Ascending aorta (tissue), 2 donors: ENCODE measurements at regions not wholly inside any gene's neighbourhood (a gene's known extent, or its start where the extent isn't known, plus 50 kb on each side); places are given as distances from the start of the nearest gene placed in this dataset.
"Not testable (repeated sequence)": the region's sequence is repeated elsewhere in the genome, so short reads cannot be mapped to it uniquely, and the experiment has no call there.

Experiments used
- DNase-seq, 2 donors: peaks; one replicate each; pipeline ENCODE4 v3.0.0-alpha.2; 2019; ENCODE audit warnings: low spot score in 2 of 2
- H3K27ac ChIP-seq, 2 donors: fragments of 200-600 bp; sonication (generic); one replicate each; pipeline ENCODE4 v1.5.1; 2016 to 2017; ENCODE audit warnings: mild to moderate bottlenecking in 1 of 2
- H3K27me3 ChIP-seq: fragments of 200-600 bp; sonication (generic); one replicate; pipeline ENCODE4 v1.5.1; 2017
- H3K36me3 ChIP-seq, 2 donors: fragments of 200-600 bp; sonication (generic); one replicate each; pipeline ENCODE4 v1.5.1; 2016
- H3K4me1 ChIP-seq, 2 donors: fragments of 200-600 bp; sonication (generic); one replicate each; pipeline ENCODE4 v1.5.1; 2016 to 2017; ENCODE audit warnings: mild to moderate bottlenecking in 1 of 2
- H3K4me3 ChIP-seq, 2 donors: fragments of 200-600 bp; sonication (generic); one replicate each; pipeline ENCODE4 v1.5.1; 2016 to 2017; ENCODE audit warnings: mild to moderate bottlenecking in 1 of 2
- H3K9me3 ChIP-seq, 2 donors: fragments of 200-600 bp; sonication (generic); one replicate each; pipeline ENCODE4 v1.5.1; 2016
- CTCF ChIP-seq, 3 experiments: fragments of 200-600 bp in 2 of 3; fragments of 450-650 bp in 1 of 3; sonication (generic) in 2 of 3; IDR thresholded peaks; one replicate each; pipeline ENCODE4 v1.5.1; 2016 to 2019; ENCODE audit warnings: antibody characterized with exemption in 3 of 3, mild to moderate bottlenecking in 1 of 3, moderate library complexity in 1 of 3
- intact Hi-C: fragments of 100-400 bp; cut with DNase I; formaldehyde crosslinking; loops from one replicate; pipeline ENCODE4 v1.15.1; 2023

DNA sequence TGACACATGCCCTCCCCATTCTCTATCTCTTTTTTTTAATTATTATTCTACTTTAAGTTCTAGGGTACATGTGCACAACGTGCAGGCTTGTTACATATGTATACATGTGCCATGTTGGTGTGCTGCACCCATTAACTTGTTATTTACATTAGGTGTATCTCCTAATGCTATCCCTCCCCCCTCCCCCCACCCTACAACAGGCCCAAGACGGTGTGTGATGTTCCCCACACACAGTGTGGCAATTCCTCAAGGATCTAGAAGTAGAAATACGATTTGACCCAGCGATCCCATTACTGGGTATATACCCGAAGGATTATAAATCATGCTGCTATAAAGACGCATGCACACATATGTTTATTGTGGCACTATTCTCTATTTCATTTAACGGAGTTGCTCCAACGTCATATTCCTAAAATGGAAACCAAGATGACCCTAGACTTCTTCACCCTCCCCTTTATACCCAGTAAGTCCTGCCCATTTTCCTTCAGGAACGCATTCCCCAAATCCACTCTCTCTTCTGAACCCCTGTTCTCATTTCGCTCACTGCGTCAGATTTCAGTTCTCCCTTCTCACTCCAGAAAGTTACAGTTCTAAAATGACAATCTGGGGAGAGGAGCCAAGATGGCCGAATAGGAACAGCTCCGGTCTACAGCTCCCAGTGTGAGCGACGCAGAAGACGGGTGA, 175.6 kb downstream of the MEX3B start:
- intact Hi-C loops, result not testable (repeated sequence)

DNA sequence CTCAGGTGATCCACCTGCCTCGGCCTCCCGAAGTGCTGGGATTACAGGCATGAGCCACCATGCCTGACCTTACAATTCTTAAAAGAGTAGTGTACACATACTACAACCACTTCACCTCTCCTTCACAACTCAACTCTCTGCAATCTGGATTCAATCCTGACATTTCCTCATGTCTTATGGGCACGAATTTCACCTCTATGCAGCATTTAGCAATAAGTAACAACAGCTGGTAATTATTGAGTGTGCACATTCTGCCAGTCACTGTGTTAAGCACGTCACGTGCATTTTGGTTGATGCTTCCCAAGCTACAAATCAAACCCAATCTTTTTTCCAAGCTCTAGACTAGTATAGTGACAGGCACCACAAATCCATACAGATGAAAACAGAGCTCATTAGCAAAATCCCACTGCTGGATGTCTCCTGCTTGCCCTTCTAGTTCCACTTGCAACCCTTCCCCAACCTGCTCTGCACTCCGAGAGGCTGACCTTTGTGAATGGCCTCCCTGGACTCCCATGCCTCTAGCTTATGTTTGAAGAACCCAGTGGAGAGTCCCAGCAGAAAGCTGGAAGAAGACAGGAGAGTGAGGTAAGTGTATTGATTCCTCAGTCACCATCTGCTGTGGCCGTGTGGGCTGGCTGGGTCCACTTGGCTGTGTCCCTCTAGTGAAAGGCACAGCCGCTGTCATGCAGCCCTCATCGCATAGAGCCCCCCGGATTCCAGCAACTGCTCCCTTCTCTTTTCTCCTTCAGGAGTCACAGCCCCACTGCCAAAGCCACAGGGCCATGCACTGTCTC, 176.5 kb downstream of the MEX3B start:
- no peaks in the 10 kb centered on the region for H3K9me3 ChIP-seq
- DNase-seq, result no peak
- intact Hi-C loops, result no loop called here
- TF ChIP-seq CTCF (IDR thresholded peaks at IDR 0.05), result no peak
- no peaks in the 10 kb centered on the region for H3K36me3 ChIP-seq
- H3K4me3 ChIP-seq, result no peak overlapping the region
- no peaks in the 10 kb centered on the region for H3K27me3 ChIP-seq
- H3K4me1 ChIP-seq, result no peaks in the 10 kb centered on the region
- no peak overlapping the region for H3K27ac ChIP-seq

More for the DNA sequence above, 175.6 kb downstream of the MEX3B start:
- not testable (repeated sequence) for H3K36me3 ChIP-seq, H3K9me3 ChIP-seq, H3K27ac ChIP-seq, H3K27me3 ChIP-seq, DNase-seq, H3K4me3 ChIP-seq, H3K4me1 ChIP-seq

DNA sequence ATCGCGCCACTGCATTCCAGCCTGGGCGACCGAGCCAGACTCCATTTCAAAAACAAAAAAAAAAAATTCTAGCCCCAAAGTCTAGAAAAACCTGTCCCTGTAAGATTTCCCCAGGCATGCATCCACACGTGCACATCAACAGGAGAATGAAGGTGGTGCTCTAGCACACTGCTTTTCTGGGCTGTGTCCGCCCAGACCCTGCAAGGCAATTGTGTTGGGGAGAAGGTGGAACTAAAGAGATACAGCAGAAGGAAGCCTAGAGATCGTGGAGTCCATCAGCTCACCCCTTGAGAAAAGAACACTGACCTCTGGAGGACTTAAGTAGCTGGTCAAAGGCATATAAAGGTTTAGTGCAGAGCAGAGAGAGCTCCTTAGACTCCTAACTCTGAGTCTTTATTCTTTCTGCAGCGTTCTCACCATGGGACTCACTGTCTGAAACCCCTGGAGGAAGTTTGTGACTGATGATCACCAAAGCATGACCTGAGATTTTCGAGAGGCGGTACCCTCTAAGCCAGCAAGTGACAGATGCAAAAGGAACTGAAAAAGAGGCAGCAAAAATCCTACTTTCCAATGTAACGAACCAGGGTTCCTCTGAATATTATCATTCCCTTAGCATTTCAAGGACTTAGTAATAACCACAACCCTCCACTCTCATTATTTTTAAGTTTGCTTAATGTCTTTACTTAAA, 179.8 kb downstream of the MEX3B start:
- H3K9me3 ChIP-seq, result no peaks in the 10 kb centered on the region
- TF ChIP-seq CTCF (IDR thresholded peaks at IDR 0.05), result no peak
- no peaks in the 10 kb centered on the region for H3K27me3 ChIP-seq
- no peak for DNase-seq
- H3K36me3 ChIP-seq, result no peaks in the 10 kb centered on the region
- no peak overlapping the region for H3K27ac ChIP-seq
- no peak overlapping the region for H3K4me3 ChIP-seq
- intact Hi-C loops, result no loop called here
- H3K4me1 ChIP-seq, result no peaks in the 10 kb centered on the region

GRCh38 chr15:81863162-81863561, 182.7 kb downstream of the MEX3B start:
- intact Hi-C loops, result no loop called here

DNA sequence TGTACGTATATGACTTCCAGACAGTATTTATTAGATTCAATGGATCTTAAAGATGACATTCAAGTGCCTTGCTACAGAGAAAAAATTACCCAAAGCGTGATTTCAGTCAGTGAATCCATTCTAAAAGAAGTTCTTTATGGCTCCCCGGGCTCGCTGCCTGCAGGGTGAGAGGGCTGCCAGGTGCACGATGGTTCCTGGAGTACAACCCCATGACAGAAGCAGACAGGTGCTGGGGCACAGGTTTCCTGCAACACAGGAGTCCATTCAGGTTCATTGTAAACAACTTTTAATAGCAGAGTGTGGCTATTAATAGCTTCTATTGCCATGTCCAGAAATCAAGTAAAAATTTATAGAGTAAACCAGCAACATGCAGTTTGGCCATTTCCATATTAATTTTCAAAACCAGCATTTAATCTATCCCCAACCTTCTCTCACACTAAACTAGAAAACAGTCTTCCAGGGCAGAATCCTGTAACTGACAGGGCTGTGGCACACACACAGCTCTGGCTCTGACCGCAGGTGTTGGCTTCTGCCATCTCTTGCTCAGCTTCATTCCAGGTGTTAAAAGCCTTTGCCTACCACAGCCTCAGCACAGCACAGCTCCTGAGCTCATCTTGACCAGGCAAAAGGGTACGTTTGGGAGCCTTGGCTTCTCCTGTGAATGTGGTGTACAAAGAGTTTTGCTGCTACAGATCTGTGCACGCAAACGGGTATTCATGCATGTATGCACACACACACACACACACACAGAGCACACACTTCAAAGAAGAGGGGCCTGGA, 185.9 kb downstream of the MEX3B start:
- no peak for DNase-seq
- Histone ChIP-seq H3K27ac (no peak overlapping the region), H3K27me3 (no peaks in the 10 kb centered on the region), H3K9me3 (no peaks in the 10 kb centered on the region), H3K4me3 (no peak overlapping the region), H3K4me1 (no peaks in the 10 kb centered on the region), H3K36me3 (no peaks in the 10 kb centered on the region)
- TF ChIP-seq CTCF (IDR thresholded peaks at IDR 0.05), result no peak
- intact Hi-C loops, result no loop called here

More at GRCh38 chr15:81863162-81863561, 182.7 kb downstream of the MEX3B start:
- Histone ChIP-seq H3K4me3 (no peak overlapping the region), H3K9me3 (no peaks in the 10 kb centered on the region), H3K4me1 (no peaks in the 10 kb centered on the region), H3K27me3 (no peaks in the 10 kb centered on the region), H3K27ac (no peak overlapping the region), H3K36me3 (no peaks in the 10 kb centered on the region)
- no peak for TF ChIP-seq CTCF (IDR thresholded peaks at IDR 0.05)
- DNase-seq, result no peak
